ENCODE measurements at regions not wholly inside any gene's neighbourhood (a gene's known extent, or its start where the extent isn't known, plus 50 kb on each side); places are given as distances from the start of the nearest gene placed in this dataset.

DNA sequence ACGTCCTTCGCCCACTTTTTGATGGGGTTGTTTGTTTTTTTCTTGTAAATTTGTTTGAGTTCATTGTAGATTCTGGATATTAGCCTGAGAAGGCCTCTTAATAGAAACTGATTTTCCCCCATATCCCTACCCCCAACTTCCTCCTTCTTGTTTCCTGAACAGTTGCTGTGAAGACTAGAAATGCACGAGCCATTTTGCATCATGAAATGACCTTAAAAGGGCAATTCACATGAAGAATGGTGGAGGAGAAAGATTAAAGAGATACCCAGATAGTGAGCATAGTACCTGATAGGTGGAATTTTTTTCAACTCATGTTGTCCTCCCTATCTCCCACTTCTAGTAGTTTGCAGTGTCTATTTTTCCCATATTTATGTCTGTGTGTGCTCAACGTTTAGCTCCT, 55.2 kb upstream of the KCNH8 start:
- Histone ChIP-seq H3K27me3 (no peaks in the 10 kb centered on the region), H3K36me3 (no peaks in the 10 kb centered on the region), H3K4me1 (no peaks in the 10 kb centered on the region), H3K27ac (no peak overlapping the region), H3K4me3 (no peak overlapping the region), H3K9me3 (no peaks in the 10 kb centered on the region)
- WGBS: 80% methylated on average over 4 of the region's 4 CpGs
- DNase-seq (ENCODE audit: low spot score in 2 of 2): no peak
- TF ChIP-seq POLR2AphosphoS5 (IDR thresholded peaks at IDR 0.05) (no peak), POLR2A (IDR thresholded peaks at IDR 0.05) (no peak), EP300 (IDR thresholded peaks at IDR 0.05) (no peak)
- TF ChIP-seq, protein P1, sequence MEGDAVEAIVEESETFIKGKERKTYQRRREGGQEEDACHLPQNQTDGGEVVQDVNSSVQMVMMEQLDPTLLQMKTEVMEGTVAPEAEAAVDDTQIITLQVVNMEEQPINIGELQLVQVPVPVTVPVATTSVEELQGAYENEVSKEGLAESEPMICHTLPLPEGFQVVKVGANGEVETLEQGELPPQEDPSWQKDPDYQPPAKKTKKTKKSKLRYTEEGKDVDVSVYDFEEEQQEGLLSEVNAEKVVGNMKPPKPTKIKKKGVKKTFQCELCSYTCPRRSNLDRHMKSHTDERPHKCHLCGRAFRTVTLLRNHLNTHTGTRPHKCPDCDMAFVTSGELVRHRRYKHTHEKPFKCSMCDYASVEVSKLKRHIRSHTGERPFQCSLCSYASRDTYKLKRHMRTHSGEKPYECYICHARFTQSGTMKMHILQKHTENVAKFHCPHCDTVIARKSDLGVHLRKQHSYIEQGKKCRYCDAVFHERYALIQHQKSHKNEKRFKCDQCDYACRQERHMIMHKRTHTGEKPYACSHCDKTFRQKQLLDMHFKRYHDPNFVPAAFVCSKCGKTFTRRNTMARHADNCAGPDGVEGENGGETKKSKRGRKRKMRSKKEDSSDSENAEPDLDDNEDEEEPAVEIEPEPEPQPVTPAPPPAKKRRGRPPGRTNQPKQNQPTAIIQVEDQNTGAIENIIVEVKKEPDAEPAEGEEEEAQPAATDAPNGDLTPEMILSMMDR (IDR thresholded peaks at IDR 0.05): no peak

DNA sequence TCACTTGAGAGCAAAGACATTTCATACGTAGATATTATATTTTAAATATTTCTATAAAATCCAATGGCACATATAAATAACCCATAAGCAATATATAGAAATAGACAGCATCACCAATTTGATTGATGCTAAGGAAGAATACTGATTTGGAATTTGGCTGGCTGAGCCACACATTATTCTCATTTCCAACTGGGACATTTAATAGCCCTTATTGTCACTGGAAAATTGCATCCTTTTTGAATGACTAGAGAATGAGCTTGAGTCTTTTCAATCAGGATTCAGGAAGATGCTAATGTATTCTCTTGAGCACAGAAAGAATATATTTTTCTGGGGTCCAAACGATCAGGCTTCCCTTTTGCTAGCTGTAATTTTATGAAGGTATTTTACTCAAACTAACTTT, 70.9 kb upstream of the KCNH8 start:
- TF ChIP-seq POLR2AphosphoS5 (IDR thresholded peaks at IDR 0.05): no peak
- TF ChIP-seq, protein P1 (IDR thresholded peaks at IDR 0.05): no peak
- no peak for TF ChIP-seq EP300 (IDR thresholded peaks at IDR 0.05)
- no peak for TF ChIP-seq POLR2A (IDR thresholded peaks at IDR 0.05)
- no peak for DNase-seq (ENCODE audit: low spot score in 2 of 2)
- WGBS: 88% methylated on average over 2 of the region's 2 CpGs
- Histone ChIP-seq H3K9me3 (no peaks in the 10 kb centered on the region), H3K4me3 (no peak overlapping the region), H3K27me3 (no peaks in the 10 kb centered on the region), H3K27ac (no peak overlapping the region), H3K4me1 (no peaks in the 10 kb centered on the region), H3K36me3 (no peaks in the 10 kb centered on the region)

- DNase-seq (ENCODE audit: low spot score in 2 of 2): peak in 1 of 2 donors; percentile 70
- H3K4me1 ChIP-seq: no peaks in the 10 kb centered on the region
- no peaks in the 10 kb centered on the region for H3K36me3 ChIP-seq
- no peaks in the 10 kb centered on the region for H3K27me3 ChIP-seq
- H3K27ac ChIP-seq: no peak overlapping the region
- TF ChIP-seq POLR2A (IDR thresholded peaks at IDR 0.05) (no peak), EP300 (IDR thresholded peaks at IDR 0.05) (no peak), POLR2AphosphoS5 (IDR thresholded peaks at IDR 0.05) (no peak)
- TF ChIP-seq, protein P1 (IDR thresholded peaks at IDR 0.05): no peak
- no peak overlapping the region for H3K4me3 ChIP-seq
- 71% methylated on average over 2 of the region's 2 CpGs for whole genome bisulfite sequencing
- H3K9me3 ChIP-seq: no peaks in the 10 kb centered on the region
Measured at GRCh38 chr3:19075037-19075436, 73.3 kb upstream of the KCNH8 start.

GRCh38 chr3:19074257-19074900, 73.9 kb upstream of the KCNH8 start:
- Histone ChIP-seq H3K4me3 (no peak overlapping the region), H3K4me1 (no peaks in the 10 kb centered on the region), H3K36me3 (no peaks in the 10 kb centered on the region), H3K27me3 (no peaks in the 10 kb centered on the region), H3K9me3 (no peaks in the 10 kb centered on the region), H3K27ac (no peak overlapping the region)
- TF ChIP-seq POLR2A (IDR thresholded peaks at IDR 0.05): no peak
- TF ChIP-seq, protein P1 (IDR thresholded peaks at IDR 0.05): no peak
- TF ChIP-seq POLR2AphosphoS5 (IDR thresholded peaks at IDR 0.05): no peak
- TF ChIP-seq EP300 (IDR thresholded peaks at IDR 0.05): no peak
- 44% methylated on average over 2 of the region's 2 CpGs for WGBS
- DNase-seq (ENCODE audit: low spot score in 2 of 2): no peak

- H3K27me3 ChIP-seq: no peaks in the 10 kb centered on the region
- DNase-seq (ENCODE audit: low spot score in 2 of 2): no peak
- 69% methylated on average over 3 of the region's 3 CpGs for WGBS
- TF ChIP-seq EP300 (IDR thresholded peaks at IDR 0.05) (no peak), POLR2A (IDR thresholded peaks at IDR 0.05) (no peak), POLR2AphosphoS5 (IDR thresholded peaks at IDR 0.05) (no peak)
- TF ChIP-seq, protein P1 (IDR thresholded peaks at IDR 0.05): no peak
- no peaks in the 10 kb centered on the region for H3K4me1 ChIP-seq
- H3K36me3 ChIP-seq: no peaks in the 10 kb centered on the region
- H3K27ac ChIP-seq: no peak overlapping the region
- H3K9me3 ChIP-seq: no peaks in the 10 kb centered on the region
- no peak overlapping the region for H3K4me3 ChIP-seq
Measured at GRCh38 chr3:19073341-19074105, 74.8 kb upstream of the KCNH8 start.

Data from suprapubic skin (tissue), 4 donors.